HS-27A (cell line): ENCODE measurements at regions not wholly inside any gene's neighbourhood (a gene's known extent, or its start where the extent isn't known, plus 50 kb on each side); places are given as distances from the start of the nearest gene placed in this dataset.
"Not testable (repeated sequence)": the region's sequence is repeated elsewhere in the genome, so short reads cannot be mapped to it uniquely, and the experiment has no call there.

Experiments used
- DNase-seq: peaks from one replicate; pipeline ENCODE4 v3.0.0-alpha.2; 2012; ENCODE audit warnings: low read depth, missing footprints

DNA sequence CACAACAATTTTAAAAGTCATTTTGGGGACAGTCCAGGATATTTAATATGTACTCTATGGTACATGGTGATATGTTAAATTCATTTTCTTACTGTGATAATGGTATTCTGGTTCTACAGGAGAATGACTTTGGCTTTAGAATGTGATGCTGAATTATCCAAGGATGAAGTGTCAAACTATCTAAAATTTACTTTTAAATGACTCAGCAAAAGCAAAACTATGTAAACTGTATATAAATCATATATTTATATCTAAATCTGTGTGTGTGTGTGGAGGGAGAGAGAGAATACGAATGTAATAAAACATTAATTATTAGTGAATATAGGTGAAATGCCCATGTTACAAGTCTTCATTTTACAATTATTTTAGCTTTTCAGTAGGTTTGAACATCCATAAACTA is 733.8 kb upstream of the CA10 start:
- no peak for DNase-seq

DNA sequence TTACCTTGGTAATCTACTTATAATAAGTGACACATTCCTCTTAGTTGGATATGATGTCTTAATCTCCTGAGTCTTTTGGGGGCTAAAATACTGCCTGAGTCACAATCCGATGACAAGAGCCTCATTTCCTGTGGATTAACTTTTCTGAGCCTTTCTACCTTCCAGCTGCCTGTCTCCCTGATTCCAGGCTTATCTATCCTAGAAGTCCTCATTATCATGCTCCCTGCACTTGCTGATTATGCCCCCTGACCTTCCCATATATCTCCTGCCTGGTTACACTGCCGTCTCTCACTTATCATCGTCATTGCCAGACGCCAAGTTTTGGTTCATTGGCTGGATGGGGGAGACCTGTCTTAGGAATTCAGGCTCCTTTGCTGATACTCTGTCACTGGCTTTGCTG is 727.4 kb upstream of the CA10 start:
- DNase-seq: no peak

DNA sequence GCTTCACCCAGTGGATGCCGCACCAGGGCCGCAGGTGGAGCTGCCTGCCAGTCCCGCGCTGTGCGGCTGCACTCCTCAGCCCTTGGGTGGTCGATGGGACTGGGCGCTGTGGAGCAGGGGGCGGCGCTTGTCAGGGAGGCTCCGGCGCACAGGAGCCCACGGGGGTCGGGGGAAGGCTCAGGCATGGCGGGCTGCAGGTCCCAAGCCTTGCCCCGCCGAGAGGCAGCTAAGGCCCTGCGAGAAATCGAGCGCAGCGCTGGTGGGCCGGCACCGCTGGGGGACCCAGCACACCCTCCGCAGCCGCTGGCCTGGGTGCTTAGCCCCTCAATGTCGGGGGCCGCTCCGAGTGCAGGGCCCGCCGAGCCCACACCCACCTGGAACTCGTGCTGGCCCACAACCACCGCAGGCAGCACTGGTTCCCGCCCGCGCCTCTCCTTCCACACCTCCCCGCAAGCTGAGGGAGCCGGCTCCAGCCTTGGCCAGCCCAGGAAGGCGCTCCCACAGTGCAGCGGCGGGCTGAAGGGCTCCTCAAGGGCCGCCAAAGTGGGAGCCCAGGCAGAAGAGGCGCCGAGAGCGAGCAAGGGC is 725.5 kb upstream of the CA10 start:
- DNase-seq: not testable (repeated sequence)

DNA sequence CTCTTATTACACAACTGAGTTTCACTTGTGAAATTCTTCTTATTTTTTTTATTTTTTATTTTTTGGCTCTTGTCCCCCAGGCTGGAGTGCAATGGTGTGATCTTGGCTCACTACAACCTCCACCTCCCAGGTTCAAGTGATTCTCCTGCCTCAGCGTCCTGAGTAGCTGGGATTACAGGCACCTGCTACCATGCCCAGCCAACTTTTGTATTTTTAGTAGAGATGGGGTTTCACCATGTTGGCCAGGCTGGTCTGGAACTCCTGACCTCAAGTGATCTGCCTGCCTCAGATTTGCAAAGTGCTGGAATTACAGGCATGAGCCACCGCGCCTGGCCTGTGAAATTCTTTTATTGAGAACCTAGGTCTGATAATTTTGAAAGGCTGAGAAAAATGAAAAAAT is 688.3 kb upstream of the CA10 start:
- DNase-seq: not testable (repeated sequence)

DNA sequence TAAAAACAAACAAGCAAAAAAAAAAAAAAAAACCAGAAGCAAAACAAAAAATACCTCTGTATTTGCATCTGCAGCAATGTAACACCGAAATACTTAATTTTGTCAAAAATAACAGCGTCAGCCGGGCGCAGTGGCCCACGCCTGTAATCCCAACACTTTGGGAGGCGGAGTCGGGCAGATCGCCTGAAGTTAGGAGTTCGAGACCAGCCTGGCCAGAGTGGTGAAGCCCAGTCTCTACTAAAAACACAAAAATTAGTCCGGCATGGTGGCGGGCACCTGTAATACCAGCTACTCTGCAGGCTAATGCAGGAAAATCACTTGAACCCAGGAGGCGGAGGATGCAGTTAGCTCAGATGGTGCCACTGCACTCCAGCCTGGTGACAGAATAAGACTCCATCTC is 683.5 kb upstream of the CA10 start:
- DNase-seq: no peak

DNA sequence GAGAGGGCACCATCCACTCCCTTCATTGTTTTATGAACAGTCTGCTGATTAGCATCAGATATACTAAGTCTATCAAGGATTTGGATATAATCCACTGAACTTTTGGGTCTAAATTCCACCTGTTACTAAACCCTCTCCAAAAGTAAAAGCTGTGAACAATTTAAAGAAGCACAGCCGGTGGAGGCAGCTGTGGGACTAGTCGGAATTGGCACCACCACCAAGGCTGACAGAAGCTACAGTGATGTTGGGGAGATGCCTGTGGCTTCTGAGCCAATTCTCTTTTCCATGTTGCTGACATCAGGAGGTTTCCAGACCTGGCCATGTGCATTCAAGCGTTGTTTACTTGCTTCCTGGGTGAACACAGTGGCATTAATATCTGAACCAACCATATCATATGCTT is 679.0 kb upstream of the CA10 start:
- no peak for DNase-seq

DNA sequence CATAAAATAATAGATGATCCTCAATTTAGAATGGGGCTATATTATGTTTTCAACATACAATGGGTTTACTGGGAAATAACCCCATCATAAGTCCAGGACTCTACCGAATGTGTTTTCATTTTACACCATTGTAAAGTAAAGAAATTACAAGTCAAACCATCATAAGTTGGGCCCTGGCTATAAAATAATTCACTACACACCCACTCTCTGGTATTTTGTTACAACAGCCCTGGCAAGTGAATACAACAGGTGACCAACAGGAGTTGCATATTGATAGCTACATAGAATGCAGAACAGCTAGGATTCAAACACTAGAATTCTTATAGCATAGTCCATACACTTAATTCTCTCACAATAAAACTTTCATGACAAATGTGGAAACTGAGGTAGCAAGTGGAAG is 673.0 kb upstream of the CA10 start:
- DNase-seq: no peak

DNA sequence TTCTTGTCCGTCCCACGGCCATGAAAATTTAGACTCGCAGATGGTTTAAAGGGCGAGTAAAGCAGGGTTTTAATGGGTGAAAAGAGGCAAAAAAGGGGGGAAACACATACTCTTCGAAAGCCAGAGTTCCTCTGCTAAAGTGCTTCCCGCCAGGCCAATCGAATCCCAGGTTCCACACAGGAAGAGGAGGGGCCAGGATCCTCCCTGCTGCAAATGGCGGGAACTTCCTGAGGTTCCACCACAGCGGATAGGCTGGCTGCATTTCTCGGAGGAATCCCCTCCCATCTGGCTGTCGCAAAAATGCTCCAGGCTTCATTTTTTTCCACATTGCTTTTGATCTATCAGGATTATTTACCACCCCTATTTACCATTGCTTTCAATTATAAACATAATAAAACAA is 670.1 kb upstream of the CA10 start:
- no peak for DNase-seq

DNA sequence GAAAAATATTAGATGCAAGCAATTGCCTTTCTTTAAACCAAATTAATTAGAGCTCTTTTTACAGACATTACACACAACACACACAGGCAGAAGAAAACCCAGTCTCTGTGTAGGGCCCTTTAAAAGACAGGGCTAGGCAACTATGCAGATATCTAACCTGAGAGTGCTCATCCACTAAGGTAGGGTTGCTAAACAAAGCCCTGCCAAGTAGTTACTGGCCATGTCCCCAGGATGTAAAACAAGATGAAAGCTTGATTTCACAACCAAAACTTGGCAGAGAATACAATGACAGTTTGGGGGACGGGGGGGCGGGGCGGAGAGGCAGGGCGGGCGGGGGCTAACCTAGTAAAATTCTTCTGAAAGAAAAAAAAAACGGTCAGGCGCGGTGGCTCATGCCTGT is 669.0 kb upstream of the CA10 start:
- DNase-seq: no peak

DNA sequence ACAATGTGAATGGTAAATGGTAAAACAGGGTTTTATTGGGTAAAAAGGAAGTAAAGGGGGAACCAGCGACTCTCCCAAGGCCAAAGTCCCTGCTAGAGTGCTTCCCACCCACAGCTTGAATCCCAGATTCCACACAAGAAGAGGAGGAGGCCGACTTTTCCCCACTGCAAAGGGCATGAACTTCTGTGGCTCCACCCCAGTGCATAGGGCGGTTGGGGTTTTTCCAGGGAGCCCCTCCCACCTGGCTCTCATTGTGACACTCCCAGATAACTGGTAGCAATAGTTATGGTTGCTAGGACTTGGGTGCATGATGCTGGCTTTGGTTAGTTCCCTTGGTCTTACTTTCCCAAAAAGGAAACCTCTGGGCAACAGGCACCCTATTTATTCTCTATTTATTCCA is 666.0 kb upstream of the CA10 start:
- DNase-seq: no peak

DNA sequence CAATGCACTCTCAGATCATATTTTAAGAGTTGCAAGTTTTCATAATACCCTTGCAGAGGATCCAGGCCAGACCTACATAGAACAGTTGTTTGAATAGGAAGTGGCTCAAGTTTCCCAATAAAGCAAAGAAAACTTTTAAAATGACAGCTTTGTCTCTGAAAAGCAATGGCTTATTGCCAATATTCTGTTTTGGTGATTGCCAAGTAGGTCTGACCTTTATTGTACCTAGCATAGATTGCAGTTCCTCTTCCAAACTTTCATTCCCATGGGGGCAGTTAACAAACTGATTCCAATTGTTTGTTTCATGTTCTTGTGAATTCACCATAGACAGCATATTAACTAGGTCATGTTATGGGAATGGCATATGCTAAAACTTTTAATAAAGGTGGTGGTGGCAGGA is 664.6 kb upstream of the CA10 start:
- no peak for DNase-seq

DNA sequence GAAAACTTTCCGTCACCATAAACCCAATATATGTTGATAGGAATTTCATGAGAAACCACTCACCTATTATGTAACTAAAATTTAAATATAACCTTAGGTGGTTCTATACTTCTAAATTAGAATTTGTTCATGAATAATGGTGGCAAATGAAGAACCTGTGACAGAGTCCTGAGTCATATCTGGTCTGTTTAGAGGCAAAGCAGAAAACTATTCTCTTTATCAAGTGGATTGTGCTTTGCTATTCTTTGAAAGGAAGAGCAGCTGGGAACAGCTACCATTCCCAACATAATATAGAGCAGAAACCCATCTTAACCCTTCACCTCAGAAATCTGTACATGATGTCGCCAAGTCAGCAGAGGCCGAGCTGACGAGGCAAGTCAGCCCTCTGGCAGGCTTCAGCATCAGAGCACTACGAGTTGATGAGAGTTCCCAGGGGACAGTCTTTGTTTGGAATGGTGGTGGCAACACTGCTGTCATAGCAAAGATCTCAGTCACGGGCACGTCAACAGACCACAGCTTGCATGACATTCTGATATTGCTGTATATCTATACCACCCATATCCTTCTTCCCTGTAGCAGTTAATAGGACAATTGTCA is 631.9 kb upstream of the CA10 start:
- no peak for DNase-seq

DNA sequence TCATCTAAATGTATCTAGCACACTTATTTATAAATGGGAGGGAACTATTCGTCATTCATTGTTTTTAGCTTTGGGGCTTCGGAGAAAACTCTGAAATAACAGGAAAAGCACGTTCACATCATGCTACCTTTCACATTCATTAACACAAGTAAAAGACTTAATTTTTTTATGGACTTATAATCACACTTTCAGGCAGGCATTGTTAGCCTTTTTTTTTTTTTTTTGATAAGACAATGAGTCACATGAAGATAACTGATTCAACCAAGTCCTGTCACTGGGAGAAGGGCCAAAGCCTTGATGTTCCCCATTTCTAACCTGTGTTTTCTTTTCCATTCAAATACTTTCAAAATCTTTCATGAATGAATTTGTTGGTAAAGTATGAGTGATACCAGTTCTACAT is 631.3 kb upstream of the CA10 start:
- no peak for DNase-seq

DNA sequence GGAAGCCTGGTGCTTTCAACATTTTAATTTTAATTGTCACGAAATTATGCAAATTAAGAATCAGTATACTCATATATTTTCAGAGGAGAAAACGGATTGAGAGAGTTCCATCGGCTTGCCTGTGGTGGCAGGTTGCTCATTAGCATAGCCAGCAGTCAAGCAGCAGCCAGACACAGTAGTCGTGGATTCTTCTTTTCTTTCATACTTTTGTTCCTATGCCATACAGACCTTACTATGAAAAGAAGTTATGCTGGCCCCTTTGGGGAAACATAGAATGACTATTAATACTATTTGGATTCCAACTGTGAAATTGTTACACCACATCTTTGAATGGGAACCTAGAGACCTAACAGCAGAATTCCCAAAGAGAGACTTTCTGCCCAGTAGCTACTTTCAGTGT is 617.7 kb upstream of the CA10 start:
- DNase-seq: no peak

DNA sequence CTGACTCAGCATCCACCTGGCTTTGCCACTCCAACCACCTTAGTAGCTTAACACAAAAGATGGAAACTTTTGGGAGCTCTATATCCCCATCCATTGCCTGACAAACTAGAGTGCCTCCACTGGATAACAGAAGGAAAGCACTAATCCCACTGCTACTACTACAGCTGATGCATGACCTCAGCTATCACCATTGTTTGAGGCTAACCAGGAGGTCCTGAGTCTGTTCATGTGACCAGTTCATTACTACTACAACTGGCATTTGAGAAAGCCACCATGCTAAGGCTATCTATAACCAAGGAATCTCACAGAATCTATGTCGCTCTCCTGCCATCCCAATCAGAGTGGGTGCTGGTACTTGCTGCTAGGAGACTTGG is 604.3 kb upstream of the CA10 start:
- DNase-seq: no peak

DNA sequence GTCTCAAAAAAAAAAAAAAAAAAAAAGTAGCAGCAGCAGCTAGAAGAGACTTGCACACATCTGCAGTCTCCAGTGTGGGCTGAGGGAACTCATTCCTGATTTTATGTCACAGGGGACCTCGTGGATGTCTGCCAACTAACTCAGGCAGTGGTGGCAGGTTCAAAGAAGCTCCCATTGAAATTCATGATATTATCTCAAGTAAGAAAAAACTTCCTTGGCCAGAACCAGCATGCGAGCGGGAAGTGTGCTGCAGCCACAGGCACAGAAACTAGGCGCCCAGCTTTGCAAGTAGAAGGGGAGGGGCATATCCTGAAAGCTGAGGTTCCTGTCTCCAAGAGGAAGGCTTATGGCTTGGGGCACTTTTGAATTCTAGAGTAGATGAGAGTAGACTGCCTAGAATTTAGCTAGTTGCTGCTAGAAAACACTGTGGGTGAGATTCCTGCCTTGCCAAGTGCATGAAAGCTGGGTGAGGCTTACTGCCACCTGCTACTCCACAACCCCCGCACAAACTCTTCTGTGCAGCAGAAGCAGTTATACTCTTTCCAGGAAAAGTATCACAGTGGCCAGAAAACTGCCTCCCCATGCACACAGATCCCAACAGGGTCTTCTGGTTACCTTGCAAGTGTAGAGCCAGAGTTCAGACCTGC is 603.8 kb upstream of the CA10 start:
- DNase-seq: no peak

DNA sequence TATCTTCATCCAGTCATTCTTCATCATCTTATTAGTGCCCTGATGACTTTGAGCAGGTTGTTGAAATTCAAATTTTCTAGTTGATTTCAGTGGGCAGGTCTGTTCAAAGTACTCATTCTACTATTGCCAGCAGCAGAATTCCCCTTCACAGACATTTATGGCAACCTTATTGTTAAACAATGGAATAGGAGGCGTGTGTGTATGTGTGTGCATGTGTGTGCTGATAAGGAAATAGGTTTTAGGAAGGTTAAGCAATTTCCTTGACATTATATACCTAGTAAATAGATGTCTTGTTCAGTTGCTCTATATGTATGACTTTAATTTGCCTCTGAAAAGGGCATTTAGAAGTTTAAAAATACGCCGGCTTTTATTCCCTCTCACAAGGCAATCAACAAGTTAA is 601.4 kb upstream of the CA10 start:
- DNase-seq: no peak

DNA sequence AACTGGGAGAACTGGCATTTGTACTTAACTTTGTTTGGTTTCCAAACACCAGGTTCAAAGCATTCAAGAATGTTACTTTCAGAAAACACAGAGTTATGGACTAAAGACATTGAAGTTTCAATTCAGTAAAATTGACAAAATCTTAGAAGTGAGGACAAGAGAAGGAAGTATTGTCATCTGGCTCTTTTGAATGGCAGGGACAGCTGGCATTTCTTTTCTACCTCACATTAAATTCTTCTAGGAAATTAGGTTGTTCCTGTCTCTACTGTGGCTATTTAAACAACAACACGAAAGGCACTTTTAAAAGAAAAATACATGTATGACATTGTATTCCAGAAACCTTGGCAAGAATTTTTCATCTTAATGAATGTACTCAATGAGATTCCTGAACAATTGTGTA is 600.0 kb upstream of the CA10 start:
- DNase-seq: no peak

DNA sequence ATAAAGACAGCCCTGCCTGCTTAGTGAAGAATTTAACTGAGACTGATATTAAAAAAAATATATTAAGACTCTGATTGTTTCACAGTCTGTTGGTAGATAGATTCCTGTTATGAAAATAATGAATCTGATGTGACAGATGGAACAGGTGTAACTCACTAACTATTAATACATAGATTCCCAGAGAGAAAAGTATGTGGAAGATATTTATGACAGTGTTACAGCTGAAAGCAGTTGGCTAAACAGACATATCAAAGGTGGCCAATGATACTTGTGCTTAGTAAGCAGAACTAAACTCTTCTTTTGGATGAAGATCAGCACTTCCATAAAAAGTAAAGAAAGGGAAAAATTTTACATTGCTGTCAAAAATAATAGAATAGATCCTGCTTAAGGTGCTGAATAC is 598.2 kb upstream of the CA10 start:
- DNase-seq: no peak

DNA sequence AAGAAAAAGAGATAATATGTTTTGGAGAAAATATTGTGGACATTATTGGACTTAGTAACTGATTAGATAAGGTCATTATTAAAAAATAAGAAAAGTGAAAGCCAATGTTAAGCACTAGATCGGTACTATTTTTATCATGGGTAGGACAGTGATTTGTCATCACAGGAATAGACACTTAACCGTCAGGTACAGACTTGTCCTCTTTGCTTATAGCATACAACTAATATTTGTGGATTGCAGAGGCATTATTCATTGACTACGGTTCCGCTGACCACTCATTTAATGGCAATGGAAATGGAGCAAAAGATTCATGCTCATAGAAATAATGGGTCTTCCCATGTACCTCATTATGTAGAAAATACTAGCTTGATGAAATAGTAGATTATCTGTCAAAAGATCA is 596.3 kb upstream of the CA10 start:
- no peak for DNase-seq

DNA sequence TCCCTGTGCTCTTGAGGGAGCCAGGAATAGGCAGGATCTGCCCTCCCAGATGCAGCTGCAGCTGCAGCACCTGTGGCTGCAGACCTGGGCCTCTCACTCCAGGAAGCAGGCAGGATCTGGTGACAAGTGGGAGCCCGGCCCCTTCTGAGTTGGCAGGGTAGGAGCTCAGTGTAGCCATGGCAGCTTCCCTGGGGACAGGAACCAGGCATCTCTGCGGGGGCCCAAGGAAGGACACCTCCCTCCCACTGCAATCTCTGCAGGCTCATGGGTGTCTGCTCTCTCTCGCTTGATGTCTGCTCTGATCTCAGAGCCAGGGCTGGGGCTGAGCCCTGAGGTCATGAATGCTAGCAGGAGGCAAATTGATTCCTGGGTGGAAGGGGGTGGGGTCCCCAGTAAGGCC is 592.5 kb upstream of the CA10 start:
- no peak for DNase-seq

DNA sequence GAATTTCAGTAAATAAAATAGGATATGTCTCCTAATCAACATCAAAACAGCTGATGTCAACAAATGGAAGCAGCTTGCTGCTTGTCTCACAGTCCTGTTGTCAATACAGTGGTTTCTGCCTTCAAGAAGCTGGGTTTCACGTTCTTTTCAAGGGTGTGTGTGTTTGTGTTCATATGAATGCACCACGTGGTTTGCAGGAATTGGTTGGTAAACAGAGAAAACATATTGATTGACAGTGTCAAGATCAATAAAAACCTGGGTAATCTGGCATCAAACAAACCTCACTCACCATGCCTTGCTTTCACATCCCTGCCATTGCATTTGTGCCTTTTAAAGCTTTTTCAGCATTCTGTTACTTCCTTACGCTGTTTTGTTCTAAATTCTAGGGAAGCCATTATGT is 585.7 kb upstream of the CA10 start:
- no peak for DNase-seq

DNA sequence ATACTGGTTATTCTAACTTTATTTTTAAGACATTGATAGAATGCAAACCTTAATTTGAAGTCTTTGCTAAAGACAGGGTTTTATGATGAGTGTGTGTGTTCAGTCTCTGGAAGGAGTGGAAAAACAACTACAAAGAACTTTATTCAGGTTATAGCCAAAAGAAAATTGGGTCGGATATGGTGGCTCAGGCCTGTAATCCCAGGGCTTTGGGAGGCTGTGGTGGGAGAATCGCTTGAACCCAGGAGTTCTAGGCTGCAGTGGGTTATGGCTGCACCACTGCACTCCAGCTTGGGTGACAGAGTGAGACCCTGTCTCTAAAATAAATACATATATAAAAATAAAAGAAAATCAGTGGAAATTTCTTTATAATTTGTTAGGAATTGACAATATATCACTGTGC is 581.5 kb upstream of the CA10 start:
- no peak for DNase-seq

DNA sequence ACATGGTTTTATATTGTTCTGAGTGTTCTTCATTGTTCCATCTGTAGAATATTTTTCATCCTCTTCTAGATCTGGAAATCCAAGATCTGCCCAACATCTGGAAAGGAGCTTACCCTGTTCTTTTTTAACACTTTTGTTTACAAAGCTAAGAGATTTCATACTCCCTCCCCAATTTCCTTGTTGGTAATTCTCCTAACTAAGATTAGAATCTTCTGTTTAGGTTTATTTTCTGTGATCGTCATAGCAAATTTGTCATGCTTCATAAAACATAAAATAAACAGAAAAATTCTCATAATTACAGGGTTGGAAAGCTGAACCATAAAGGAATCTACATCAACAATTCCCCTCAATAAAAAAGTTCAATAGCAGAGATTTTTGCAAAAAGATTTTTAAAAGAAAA is 580.3 kb upstream of the CA10 start:
- no peak for DNase-seq
